Transverse colon (tissue), 4 donors: ENCODE measurements at regions not wholly inside any gene's neighbourhood (a gene's known extent, or its start where the extent isn't known, plus 50 kb on each side); places are given as distances from the start of the nearest gene placed in this dataset.

Experiments used
- EP300 ChIP-seq: sonication (generic); formaldehyde crosslinking; IDR thresholded peaks from one replicate; pipeline ENCODE4 v1.6.1; 2017; ENCODE audit warnings: antibody characterized with exemption, low read depth
- POLR2A ChIP-seq: fragments of 450-650 bp; IDR thresholded peaks from one replicate; pipeline ENCODE4 v1.6.1; 2016; ENCODE audit warnings: antibody characterized with exemption, mild to moderate bottlenecking, moderate library complexity
- POLR2AphosphoS5 ChIP-seq, 3 donors: sonication (generic); formaldehyde crosslinking; IDR thresholded peaks; one replicate each; pipeline ENCODE4 v1.6.1; 2016; ENCODE audit warnings: antibody characterized with exemption in 3 of 3
- TF ChIP-seq, protein P1 (sequence below), 5 experiments: fragments of 200-600 bp in 3 of 5; fragments of 450-650 bp in 2 of 5; sonication (generic) in 3 of 5; IDR thresholded peaks; 1 replicate in 2 of 5; 2 replicates in 3 of 5; pipeline ENCODE4 v1.5.1; 2016 to 2017; ENCODE audit warnings: antibody characterized with exemption in 5 of 5, inconsistent platforms in 3 of 5, mild to moderate bottlenecking in 2 of 5, moderate library complexity in 1 of 5

- TF ChIP-seq POLR2A (no peak), POLR2AphosphoS5 (IDR thresholded peaks at IDR 0.05) (no peak), EP300 (no peak)
- TF ChIP-seq, protein P1, sequence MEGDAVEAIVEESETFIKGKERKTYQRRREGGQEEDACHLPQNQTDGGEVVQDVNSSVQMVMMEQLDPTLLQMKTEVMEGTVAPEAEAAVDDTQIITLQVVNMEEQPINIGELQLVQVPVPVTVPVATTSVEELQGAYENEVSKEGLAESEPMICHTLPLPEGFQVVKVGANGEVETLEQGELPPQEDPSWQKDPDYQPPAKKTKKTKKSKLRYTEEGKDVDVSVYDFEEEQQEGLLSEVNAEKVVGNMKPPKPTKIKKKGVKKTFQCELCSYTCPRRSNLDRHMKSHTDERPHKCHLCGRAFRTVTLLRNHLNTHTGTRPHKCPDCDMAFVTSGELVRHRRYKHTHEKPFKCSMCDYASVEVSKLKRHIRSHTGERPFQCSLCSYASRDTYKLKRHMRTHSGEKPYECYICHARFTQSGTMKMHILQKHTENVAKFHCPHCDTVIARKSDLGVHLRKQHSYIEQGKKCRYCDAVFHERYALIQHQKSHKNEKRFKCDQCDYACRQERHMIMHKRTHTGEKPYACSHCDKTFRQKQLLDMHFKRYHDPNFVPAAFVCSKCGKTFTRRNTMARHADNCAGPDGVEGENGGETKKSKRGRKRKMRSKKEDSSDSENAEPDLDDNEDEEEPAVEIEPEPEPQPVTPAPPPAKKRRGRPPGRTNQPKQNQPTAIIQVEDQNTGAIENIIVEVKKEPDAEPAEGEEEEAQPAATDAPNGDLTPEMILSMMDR (IDR thresholded peaks at IDR 0.05): no peak
Observed at GRCh38 chr4:3699678-3700077, 66.5 kb upstream of the ADRA2C start.
